Nephron (organoid): ENCODE measurements at regions not wholly inside any gene's neighbourhood (a gene's known extent, or its start where the extent isn't known, plus 50 kb on each side); places are given as distances from the start of the nearest gene placed in this dataset.

Experiments used
- H3K27ac Mint-ChIP-seq, 3 experiments: 2 replicates each; pipeline ENCODE4 v1.8.0; 2020; ENCODE audit warnings: mixed read lengths in 3 of 3, mild to moderate bottlenecking in 2 of 3, moderate library complexity in 1 of 3
- H3K27me3 Mint-ChIP-seq: 2 replicates; pipeline ENCODE4 v1.8.0; 2021; ENCODE audit warnings: low read depth, mild to moderate bottlenecking, moderate library complexity, mixed read lengths
- H3K36me3 Mint-ChIP-seq: 2 replicates; pipeline ENCODE4 v1.8.0; 2020; ENCODE audit warnings: low read depth, mixed read lengths
- H3K4me1 Mint-ChIP-seq: 2 replicates; pipeline ENCODE4 v1.8.0; 2020; ENCODE audit warnings: mixed read lengths
- H3K4me3 Mint-ChIP-seq, 3 experiments: 2 replicates each; pipeline ENCODE4 v1.8.0; 2020; ENCODE audit warnings: mild to moderate bottlenecking in 3 of 3, mixed read lengths in 3 of 3, moderate library complexity in 2 of 3
- H3K9me3 Mint-ChIP-seq: 2 replicates; pipeline ENCODE4 v1.8.0; 2020; ENCODE audit warnings: mixed read lengths
- CTCF ChIP-seq, 3 experiments: fragments of 200-600 bp; sonication (generic); IDR thresholded peaks; one replicate each; pipeline ENCODE4 v1.5.0; 2021; ENCODE audit warnings: antibody characterized with exemption in 3 of 3; ENCODE audit not compliant: unreplicated experiment in 3 of 3

DNA sequence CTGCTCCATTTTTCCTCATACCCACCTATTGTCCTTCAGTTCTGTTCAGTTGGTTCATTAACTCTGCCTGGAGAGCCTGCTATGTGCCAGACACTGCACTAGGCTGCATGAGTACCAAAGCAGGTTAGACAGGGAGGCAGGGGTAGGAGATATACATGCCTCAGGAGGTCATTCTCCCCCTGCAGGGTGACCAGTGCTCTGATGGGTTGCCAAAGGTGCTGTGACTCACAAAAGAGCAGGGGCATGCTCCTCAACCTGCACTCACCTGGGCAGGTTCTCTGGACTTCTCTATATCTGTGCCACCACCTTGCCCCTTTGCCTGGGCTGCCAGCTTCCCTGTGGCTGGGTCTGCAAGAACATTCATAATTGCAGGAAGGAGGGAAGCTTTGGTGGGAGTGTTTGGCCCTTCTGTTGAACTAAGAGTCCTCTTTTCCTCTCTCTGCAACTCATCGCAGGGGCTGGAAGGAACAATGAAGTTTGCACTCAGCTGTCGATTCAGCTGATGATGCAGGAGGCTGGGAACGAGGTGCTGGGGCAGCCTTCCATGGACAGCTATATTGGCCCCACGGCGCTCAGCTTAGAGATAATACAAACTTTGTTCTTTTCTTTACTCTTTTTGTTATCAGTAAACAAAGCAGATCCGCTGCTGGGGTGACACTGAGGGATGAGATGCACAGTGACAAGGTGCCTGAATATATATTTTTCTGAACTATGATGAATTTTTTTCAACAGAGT, 356.4 kb upstream of the PLXNA2 start:
- TF ChIP-seq CTCF (IDR thresholded peaks at IDR 0.05; ENCODE audit: unreplicated experiment in 3 of 3) = no peak
- Mint-ChIP-seq H3K9me3 (no peaks in the 10 kb centered on the region), H3K4me1 (peaks cover 19% of the 10 kb centered on the region), H3K27me3 (peaks cover 11% of the 10 kb centered on the region), H3K4me3 (no peak overlapping the region), H3K27ac (no peak overlapping the region), H3K36me3 (no peaks in the 10 kb centered on the region)

- H3K27me3 Mint-ChIP-seq = peaks cover 11% of the 10 kb centered on the region
- no peak overlapping the region for H3K4me3 Mint-ChIP-seq
- H3K4me1 Mint-ChIP-seq = peaks cover 19% of the 10 kb centered on the region
- H3K9me3 Mint-ChIP-seq = no peaks in the 10 kb centered on the region
- no peaks in the 10 kb centered on the region for H3K36me3 Mint-ChIP-seq
- peak overlapping the region in 1 of 3 experiments; percentile 22 for H3K27ac Mint-ChIP-seq
- no peak for TF ChIP-seq CTCF (IDR thresholded peaks at IDR 0.05; ENCODE audit: unreplicated experiment in 3 of 3)
Observed at GRCh38 chr1:208601561-208601960, 357.4 kb upstream of the PLXNA2 start.

DNA sequence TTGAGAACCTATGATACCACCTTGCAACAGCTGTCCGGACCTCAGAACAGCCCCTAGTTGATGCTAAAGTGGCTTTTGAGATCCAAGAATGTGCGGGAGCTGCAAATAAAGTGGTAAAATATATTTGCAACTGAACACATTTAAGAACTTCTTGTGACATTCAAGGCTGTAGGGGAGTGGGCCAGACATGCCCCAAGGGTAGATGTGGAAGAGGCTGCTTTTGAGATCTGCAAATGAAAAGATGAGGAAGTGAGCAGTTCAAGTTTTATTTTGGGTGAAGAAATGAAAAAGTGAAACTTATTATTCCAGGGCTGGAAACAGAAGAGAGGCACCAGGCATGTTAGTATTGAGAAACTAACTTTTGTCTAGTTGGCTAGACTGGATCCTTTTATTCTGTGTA, 359.5 kb upstream of the PLXNA2 start:
- no peak for TF ChIP-seq CTCF (IDR thresholded peaks at IDR 0.05; ENCODE audit: unreplicated experiment in 3 of 3)
- no peak overlapping the region for H3K4me3 Mint-ChIP-seq
- H3K27ac Mint-ChIP-seq = no peak overlapping the region
- H3K36me3 Mint-ChIP-seq = no peaks in the 10 kb centered on the region
- peaks cover 19% of the 10 kb centered on the region for H3K4me1 Mint-ChIP-seq
- peaks cover 4% of the 10 kb centered on the region for H3K27me3 Mint-ChIP-seq
- H3K9me3 Mint-ChIP-seq = no peaks in the 10 kb centered on the region

- Mint-ChIP-seq H3K4me3 (no peak overlapping the region), H3K36me3 (no peaks in the 10 kb centered on the region), H3K4me1 (peaks cover 19% of the 10 kb centered on the region), H3K27ac (no peak overlapping the region), H3K9me3 (no peaks in the 10 kb centered on the region), H3K27me3 (peaks cover 4% of the 10 kb centered on the region)
- TF ChIP-seq CTCF (IDR thresholded peaks at IDR 0.05; ENCODE audit: unreplicated experiment in 3 of 3) = no peak
Observed at GRCh38 chr1:208604295-208604694, 360.1 kb upstream of the PLXNA2 start.

DNA sequence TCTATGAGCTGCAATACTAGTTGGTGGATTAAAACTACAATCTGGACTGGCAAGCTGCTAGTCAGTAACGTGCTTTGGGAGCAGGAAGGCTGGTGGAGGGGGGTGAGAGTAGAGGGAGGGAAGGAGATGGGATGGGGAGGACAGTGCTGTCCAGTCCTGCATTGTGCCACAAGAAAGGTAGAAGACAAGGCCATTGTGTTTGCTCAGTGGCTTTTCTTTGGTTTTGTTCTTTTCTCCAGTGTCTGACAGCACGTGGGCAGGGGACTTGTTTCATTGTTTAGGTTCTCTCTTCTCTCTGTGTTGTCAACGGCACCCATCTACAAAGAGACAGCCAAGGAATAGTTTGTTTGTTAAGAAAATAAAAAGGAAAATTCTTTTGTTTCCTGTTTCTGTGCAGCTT, 362.8 kb upstream of the PLXNA2 start:
- no peaks in the 10 kb centered on the region for H3K9me3 Mint-ChIP-seq
- H3K4me1 Mint-ChIP-seq = peaks cover 13% of the 10 kb centered on the region
- H3K4me3 Mint-ChIP-seq = no peak overlapping the region
- no peak for TF ChIP-seq CTCF (IDR thresholded peaks at IDR 0.05; ENCODE audit: unreplicated experiment in 3 of 3)
- H3K27me3 Mint-ChIP-seq = peaks cover 3% of the 10 kb centered on the region
- no peaks in the 10 kb centered on the region for H3K36me3 Mint-ChIP-seq
- no peak overlapping the region for H3K27ac Mint-ChIP-seq

DNA sequence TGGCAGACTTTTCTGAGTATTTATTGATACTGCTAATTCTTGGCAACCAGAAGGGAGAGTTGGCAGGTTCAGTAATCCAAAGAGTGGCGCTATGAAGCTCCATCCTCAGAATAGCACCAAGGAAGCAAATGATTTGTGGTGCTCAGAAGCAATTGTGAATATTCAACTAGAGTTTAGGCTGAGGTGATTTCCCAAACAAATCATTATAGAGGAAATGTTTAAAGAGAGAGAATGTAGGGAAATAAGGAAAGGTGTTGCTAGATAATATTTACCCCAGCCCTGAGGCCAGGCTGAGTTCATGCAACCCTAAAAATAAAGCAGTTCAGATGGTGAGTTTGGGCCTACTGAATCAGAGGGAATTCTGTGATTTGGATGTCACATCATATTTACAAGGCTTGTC, 363.4 kb upstream of the PLXNA2 start:
- H3K9me3 Mint-ChIP-seq = no peaks in the 10 kb centered on the region
- H3K27me3 Mint-ChIP-seq = peaks cover 3% of the 10 kb centered on the region
- H3K4me3 Mint-ChIP-seq = no peak overlapping the region
- no peaks in the 10 kb centered on the region for H3K36me3 Mint-ChIP-seq
- H3K4me1 Mint-ChIP-seq = peaks cover 7% of the 10 kb centered on the region
- no peak overlapping the region for H3K27ac Mint-ChIP-seq
- TF ChIP-seq CTCF (IDR thresholded peaks at IDR 0.05; ENCODE audit: unreplicated experiment in 3 of 3) = no peak
